GM12891 (cell line): ENCODE measurements at regions not wholly inside any gene's neighbourhood (a gene's known extent, or its start where the extent isn't known, plus 50 kb on each side); places are given as distances from the start of the nearest gene placed in this dataset.

ENCODE experiments used
- DNase-seq: peaks from one replicate; pipeline ENCODE4 v3.0.0; 2011; ENCODE audit warnings: low spot score; ENCODE audit not compliant: insufficient read length
- FAIRE-seq: peaks from 2 replicates; lab custom pipeline; 2011; peaks lifted over from hg19 to GRCh38; lab: Jason Lieb, UNC
- PAX5 ChIP-seq: IDR thresholded peaks from 2 replicates; pipeline ENCODE4 v1.6.1; 2011; ENCODE audit warnings: low read length, moderate library complexity, mild to moderate bottlenecking; ENCODE audit not compliant: insufficient read depth, severe bottlenecking
- POLR2A ChIP-seq: IDR thresholded peaks from 2 replicates; pipeline ENCODE4 v1.6.1; 2011; ENCODE audit warnings: low read depth, low read length, control low read depth
- POLR2AphosphoS5 ChIP-seq: IDR thresholded peaks from 2 replicates; pipeline ENCODE4 v1.6.1; 2011; ENCODE audit warnings: low read depth, low read length, control low read depth
- POU2F2 ChIP-seq: IDR thresholded peaks from 2 replicates; pipeline ENCODE4 v1.6.1; 2011; ENCODE audit warnings: low read depth, mild to moderate bottlenecking, control low read depth, low read length, moderate library complexity
- SPI1 ChIP-seq: IDR thresholded peaks from 2 replicates; pipeline ENCODE4 v1.6.1; 2011; ENCODE audit warnings: low read depth, low read length, control low read depth
- TAF1 ChIP-seq: IDR thresholded peaks from 2 replicates; pipeline ENCODE4 v1.6.1; 2011; ENCODE audit warnings: low read depth, low read length, control low read depth

DNA sequence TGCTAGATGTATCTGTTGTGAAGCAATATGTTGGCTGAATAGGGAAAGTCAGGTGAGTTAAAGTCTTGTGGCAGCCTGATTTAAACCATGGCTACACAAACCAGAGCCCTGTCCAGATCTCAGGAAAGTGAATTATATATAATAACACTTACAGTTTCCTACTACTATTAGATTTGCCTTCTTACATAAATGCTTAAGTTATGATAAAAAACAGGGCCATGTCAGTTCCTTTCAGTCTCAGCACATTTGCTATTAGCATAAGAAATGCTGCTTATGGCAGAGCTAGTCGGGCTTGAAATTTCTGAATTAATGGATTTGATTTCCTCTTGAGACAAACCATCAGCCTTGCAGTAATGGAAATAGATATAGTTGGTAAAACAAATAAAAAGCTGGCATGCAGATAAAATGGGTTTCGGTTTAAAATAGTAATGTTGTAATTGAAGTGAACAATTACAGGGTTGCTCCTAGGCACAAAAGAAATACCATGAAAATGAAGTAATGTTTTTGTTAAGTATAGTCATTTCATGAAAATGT is 664.2 kb upstream of the ZNF608 start:
- no peak for DNase-seq
- FAIRE-seq: no peak
- no peak for TF ChIP-seq POU2F2
- TF ChIP-seq TAF1: no peak
- TF ChIP-seq SPI1: no peak
- TF ChIP-seq POLR2A: no peak
- no peak for TF ChIP-seq POLR2AphosphoS5
- no peak for TF ChIP-seq PAX5

DNA sequence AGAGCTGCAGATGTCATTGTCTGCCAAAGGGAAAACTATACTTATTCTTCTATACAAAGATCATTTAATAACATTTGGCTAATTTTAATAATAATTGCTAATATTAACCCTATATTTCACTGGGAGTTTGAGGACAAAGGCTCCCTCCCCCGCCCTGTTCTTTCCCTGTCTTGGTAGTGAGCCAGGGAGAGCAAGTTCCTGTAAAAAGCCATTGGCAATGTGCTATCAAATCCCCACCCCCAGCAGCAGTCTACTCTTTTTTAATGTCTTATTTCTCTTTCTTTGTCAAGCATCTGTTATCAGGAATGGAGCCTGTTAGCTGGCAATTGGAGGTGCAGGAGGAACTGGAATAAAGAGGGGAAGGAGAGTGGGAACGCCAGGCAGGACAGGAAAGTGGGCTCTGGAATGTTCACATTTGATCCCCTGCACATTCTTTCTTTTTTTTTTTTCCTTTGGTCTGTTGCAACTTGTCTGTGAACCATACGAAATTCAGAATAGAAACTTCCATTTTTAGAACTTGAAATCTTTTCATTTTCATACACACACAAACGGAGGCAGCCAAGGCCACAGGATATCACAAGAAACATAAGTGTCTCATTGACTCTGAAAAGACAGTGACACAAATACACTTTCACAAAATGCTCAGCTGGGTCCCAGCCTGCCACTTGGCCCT is 664.8 kb upstream of the ZNF608 start:
- DNase-seq (no peak), FAIRE-seq (peak; percentile 65)
- TF ChIP-seq SPI1: no peak
- TF ChIP-seq POLR2A: no peak
- no peak for TF ChIP-seq PAX5
- no peak for TF ChIP-seq TAF1
- no peak for TF ChIP-seq POLR2AphosphoS5
- no peak for TF ChIP-seq POU2F2

DNA sequence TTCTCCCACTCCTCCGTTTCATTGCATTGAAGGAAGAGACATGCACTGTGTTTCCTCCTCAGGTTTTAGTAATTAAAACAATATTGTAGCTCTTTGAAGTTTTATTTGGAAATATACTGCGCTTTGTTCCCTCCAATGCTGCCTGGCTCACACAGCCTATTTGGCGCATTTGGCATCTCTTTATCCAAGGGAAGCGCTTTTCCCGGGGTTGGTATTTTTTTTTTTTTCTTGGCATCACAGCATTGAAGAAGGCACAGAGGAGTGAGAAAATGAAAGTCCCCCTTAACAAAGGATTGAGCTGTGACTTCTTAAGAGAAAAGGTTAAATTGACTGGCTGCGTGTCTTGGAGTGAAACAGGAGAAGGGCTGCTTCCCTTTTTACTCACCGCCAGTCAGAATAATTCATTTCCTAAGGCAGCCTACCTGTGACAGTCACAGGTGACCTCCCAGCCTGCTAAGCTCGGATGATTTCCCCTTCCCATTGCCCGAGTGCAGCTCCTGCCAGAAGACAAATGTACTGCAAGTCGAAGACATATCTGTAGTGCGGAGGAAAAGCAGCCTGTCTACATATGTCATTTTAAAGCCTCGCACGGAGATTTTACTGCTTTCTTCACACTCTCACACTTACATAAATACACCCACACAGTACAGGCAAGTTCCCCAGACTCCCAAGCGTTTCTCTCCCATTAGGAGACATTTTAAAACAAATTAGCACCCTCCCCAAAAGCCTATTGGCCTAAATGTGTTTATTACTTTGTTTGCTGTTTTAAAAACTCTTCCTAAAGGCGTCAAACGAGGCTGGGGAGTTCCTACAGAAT is 665.5 kb upstream of the ZNF608 start:
- FAIRE-seq (peak; percentile 94), DNase-seq (no peak)
- TF ChIP-seq POLR2A (no peak), POU2F2 (peak; percentile 80; the same call in 1 of the 2 replicates), SPI1 (peak; percentile 83), POLR2AphosphoS5 (no peak), PAX5 (peak; percentile 81)

DNA sequence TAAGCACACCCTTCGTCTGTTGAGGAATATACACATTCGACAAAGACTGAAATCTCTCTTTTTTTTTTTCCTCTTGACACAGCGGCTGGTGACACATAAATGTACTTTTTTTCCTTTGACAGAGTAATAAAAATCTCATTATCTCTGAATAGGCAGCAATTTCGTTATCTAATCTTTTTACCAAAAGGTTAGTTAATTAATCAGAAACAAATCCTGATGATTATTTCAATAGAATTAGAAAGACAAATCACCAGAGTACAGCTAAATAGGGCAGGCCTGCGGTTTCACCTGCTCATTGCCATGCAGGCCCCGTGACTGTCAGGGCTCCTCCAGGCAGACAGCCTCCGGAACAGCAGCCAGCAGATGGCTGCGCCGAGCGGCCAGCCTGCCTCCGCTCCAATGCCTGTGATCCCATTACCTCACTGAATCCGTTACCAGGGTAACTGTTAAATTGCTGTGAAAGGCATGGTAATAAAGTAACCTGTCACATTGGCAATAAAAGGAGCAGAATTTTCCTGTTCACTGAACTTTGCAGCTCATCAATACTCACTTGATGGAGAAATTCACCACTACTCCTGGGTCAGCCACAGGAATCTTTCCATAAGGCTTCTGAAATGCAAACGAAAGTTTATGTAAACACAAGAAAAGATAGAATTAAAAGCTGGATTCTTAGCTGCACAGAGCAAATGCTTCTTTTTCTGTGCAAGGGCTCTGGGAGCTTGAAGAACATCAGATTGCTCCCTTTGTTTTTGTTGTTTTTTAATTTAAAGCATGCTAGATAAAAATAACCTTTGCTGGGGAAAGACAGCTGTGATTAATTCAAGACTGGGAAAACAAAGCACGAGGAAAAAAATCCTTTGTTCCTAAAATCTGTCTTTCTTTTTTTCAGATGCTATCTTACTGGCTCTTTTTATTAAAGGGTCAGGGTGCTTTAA is 666.4 kb upstream of the ZNF608 start:
- TF ChIP-seq PAX5: peak; percentile 35
- TF ChIP-seq POU2F2: peak; percentile 33; the same call in 1 of the 2 replicates
- TF ChIP-seq TAF1: no peak
- FAIRE-seq (peak; percentile 93), DNase-seq (no peak)

DNA sequence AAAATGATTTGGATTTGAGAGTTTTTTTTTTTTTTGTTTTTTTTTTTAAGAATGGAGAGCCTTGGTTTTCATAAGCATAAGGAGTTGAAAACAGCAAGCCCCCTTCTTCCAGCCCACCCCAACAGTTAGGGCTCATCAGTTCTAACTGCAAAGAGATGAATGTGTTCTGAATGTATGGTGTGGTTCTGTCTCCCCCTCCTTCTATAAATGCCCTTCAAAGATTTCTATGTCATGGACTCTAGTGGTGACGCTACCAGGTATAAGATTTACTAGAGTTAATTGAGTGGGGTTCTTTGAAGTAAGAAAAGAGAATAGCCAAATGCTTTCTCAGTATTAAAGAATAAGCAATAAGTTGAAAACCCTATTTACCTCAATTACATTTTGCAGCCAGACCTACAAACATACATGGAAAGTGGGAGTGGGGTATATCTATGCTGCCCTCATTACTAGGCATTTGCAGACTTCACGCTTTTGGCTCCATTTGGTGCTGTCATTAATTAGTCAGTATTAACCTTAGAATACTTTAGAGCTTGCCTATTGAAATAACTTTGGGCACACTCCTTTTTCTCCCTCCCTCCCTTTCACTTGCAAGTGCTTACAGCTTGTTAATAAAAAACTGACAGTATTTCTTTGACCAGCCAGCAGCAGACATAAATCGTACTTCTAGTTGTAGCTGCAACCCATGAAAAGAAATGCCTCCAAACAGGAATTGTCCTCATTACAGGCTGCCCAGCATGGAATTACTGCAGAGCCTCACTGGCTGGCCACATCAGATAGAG is 667.2 kb upstream of the ZNF608 start:
- no peak for TF ChIP-seq POU2F2
- TF ChIP-seq TAF1: no peak
- TF ChIP-seq POLR2A: no peak
- no peak for TF ChIP-seq PAX5
- TF ChIP-seq POLR2AphosphoS5: no peak
- no peak for TF ChIP-seq SPI1
- FAIRE-seq (no peak), DNase-seq (no peak)

DNA sequence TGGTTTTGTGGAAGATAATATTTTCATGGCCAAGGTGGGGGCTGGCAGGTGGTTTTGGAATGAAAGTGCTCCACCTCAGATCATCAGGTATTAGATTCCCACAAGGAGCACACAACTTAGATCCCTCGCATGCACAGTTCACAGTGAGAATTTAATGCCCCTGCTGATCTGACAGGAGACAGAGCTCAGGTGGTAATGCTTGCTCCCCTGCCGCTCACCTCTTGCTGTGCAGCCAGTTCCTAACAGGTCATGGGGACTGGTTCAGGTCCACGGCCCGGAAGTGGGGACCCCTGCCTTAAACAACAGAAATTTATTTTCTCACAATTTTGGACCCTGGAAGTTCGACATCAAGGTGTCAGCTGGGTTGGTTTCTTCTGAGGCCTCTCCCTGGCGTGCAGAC is 668.7 kb upstream of the ZNF608 start:
- DNase-seq (no peak), FAIRE-seq (no peak)
- no peak for TF ChIP-seq POLR2AphosphoS5
- TF ChIP-seq TAF1: no peak
- TF ChIP-seq POU2F2: no peak
- no peak for TF ChIP-seq SPI1
- no peak for TF ChIP-seq PAX5
- no peak for TF ChIP-seq POLR2A

DNA sequence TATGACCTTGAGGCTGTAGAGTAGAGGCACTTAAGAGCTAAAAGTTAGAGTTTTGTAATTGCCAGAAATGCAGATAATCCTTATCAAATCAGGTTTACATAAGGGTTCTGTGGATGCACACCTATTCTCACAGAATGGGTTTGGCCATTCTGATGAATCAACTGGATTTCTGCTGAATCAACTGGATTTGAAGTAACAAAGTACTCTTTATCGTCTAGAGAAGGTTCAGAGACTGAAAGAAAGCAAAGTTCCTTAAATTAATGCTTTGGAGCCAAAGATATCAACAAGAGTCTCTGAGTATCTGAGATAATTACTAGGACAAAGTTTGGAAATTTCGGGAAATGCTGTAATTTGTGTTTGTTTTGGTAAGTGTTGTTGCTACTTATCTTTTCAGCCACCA is 669.6 kb upstream of the ZNF608 start:
- DNase-seq (no peak), FAIRE-seq (peak; percentile 13)

DNA sequence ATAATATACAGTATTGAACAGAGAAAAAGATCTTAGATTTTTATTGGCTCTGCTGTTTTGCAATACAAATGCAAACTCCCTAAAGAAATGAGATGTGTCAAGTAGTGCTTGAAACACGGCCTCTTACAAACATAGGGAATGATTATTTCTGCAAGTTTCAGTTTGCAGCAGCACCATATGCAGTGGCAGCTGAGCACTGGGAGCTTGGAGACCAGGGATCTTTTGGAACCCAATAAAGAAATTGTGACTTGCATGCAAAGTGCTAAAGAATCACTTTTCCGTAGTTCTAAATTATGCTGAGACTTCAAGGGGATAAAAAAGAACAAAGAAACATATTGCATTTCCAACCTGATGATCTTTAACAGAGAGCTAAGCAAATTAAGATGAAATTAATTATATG is 674.6 kb upstream of the ZNF608 start:
- FAIRE-seq (no peak), DNase-seq (no peak)
- no peak for TF ChIP-seq POLR2AphosphoS5
- TF ChIP-seq SPI1: no peak
- no peak for TF ChIP-seq POLR2A
- no peak for TF ChIP-seq POU2F2
- no peak for TF ChIP-seq PAX5
- TF ChIP-seq TAF1: no peak

More for the DNA sequence above, 669.6 kb upstream of the ZNF608 start:
- TF ChIP-seq POU2F2: no peak
- no peak for TF ChIP-seq POLR2AphosphoS5
- TF ChIP-seq POLR2A: no peak
- TF ChIP-seq SPI1: no peak
- TF ChIP-seq PAX5: no peak
- TF ChIP-seq TAF1: no peak
